ENCODE measurements at regions not wholly inside any gene's neighbourhood (a gene's known extent, or its start where the extent isn't known, plus 50 kb on each side); places are given as distances from the start of the nearest gene placed in this dataset.

- Mint-ChIP-seq H3K4me3 (no peak overlapping the region), H3K4me1 (ENCODE audit: low read depth) (no peaks in the 10 kb centered on the region), H3K9me3 (no peaks in the 10 kb centered on the region), H3K27me3 (peaks cover 6% of the 10 kb centered on the region), H3K36me3 (ENCODE audit: low read depth) (no peaks in the 10 kb centered on the region), H3K27ac (no peak overlapping the region)
- TF ChIP-seq, protein P1, sequence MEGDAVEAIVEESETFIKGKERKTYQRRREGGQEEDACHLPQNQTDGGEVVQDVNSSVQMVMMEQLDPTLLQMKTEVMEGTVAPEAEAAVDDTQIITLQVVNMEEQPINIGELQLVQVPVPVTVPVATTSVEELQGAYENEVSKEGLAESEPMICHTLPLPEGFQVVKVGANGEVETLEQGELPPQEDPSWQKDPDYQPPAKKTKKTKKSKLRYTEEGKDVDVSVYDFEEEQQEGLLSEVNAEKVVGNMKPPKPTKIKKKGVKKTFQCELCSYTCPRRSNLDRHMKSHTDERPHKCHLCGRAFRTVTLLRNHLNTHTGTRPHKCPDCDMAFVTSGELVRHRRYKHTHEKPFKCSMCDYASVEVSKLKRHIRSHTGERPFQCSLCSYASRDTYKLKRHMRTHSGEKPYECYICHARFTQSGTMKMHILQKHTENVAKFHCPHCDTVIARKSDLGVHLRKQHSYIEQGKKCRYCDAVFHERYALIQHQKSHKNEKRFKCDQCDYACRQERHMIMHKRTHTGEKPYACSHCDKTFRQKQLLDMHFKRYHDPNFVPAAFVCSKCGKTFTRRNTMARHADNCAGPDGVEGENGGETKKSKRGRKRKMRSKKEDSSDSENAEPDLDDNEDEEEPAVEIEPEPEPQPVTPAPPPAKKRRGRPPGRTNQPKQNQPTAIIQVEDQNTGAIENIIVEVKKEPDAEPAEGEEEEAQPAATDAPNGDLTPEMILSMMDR (IDR thresholded peaks at IDR 0.05) = no peak
- ATAC-seq (no peak), DNase-seq (no peak)
- intact Hi-C loops (cut with micrococcal nuclease) = no loop called here
- CTCF ChIA-PET = interaction anchor here (1.1 kb wide), 1 partner anchor 155 kb away, joined by 4 read pairs; no protein-coding TSS in a partner anchor
- POLR2A ChIA-PET = no interaction called here
Observed at GRCh38 chr5:174575043-174575442, 149.3 kb upstream of the MSX2 start.

DNA sequence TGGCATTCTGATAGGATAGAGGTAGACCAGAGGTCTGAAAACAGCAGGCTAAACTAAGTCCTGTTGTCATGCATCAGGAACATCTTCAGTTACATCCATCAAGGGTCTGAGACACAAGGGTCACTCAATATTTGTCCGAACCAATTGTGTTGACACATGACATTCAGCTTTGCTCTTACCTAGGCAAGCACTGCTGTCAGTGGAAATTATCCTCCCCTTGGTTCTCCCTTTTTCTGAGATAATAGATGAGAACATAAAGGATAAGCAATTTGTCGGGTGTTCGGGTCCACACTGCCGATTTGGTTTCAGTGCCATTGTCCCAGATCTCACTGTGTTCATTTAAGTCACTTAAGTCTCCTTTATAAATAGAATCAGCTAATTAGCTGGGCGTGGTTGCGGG lies 148.3 kb upstream of the MSX2 start:
- TF ChIP-seq, protein P1 (IDR thresholded peaks at IDR 0.05) = no peak
- H3K27me3 Mint-ChIP-seq = peaks cover 10% of the 10 kb centered on the region

GRCh38 chr5:174581479-174581878 lies 142.9 kb upstream of the MSX2 start:
- DNase-seq = peak; percentile 2
- H3K36me3 Mint-ChIP-seq (ENCODE audit: low read depth) = no peaks in the 10 kb centered on the region
- peaks cover 11% of the 10 kb centered on the region for H3K9me3 Mint-ChIP-seq
- peaks cover 4% of the 10 kb centered on the region for H3K27me3 Mint-ChIP-seq
- no peak for ATAC-seq
- no peak overlapping the region for H3K4me3 Mint-ChIP-seq
- TF ChIP-seq, protein P1 (IDR thresholded peaks at IDR 0.05) = peak; percentile 30
- H3K4me1 Mint-ChIP-seq (ENCODE audit: low read depth) = no peaks in the 10 kb centered on the region
- CTCF ChIA-PET = no interaction called here
- POLR2A ChIA-PET = interaction anchor here (1.1 kb wide), 1 partner anchor 13 kb away, joined by 3 read pairs; no protein-coding TSS in a partner anchor
- intact Hi-C loops (cut with micrococcal nuclease) = no loop called here
- no peak overlapping the region for H3K27ac Mint-ChIP-seq

More for the DNA sequence above, 148.3 kb upstream of the MSX2 start:
- ChIA-PET CTCF (no interaction called here), POLR2A (no interaction called here)
- ATAC-seq (no peak), DNase-seq (no peak)
- Mint-ChIP-seq H3K27ac (no peak overlapping the region), H3K4me1 (ENCODE audit: low read depth) (no peaks in the 10 kb centered on the region), H3K9me3 (no peaks in the 10 kb centered on the region), H3K36me3 (ENCODE audit: low read depth) (no peaks in the 10 kb centered on the region), H3K4me3 (no peak overlapping the region)
- intact Hi-C loops (cut with micrococcal nuclease) = no loop called here

DNA sequence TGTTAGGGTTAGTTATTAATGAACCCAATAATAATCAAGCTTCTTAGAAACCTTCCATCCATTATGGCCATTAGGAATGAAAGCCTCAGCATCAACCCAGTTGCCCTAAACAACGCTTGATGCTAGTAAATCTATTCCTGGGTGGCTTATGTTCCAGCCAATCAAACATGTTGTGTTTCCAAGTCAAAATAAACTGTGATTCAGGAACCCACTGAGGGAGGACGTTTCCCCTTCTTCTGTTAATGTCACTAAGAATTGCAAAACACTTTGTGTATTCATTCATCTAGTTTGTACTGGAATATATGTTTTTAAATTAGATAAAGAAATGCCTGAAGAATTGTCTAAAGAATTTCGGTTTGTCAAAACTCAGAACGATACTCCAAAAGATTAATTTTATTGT lies 142.5 kb upstream of the MSX2 start:
- CTCF ChIA-PET = no interaction called here
- Mint-ChIP-seq H3K27ac (no peak overlapping the region), H3K9me3 (peaks cover 13% of the 10 kb centered on the region), H3K4me1 (ENCODE audit: low read depth) (no peaks in the 10 kb centered on the region), H3K27me3 (peaks cover 4% of the 10 kb centered on the region), H3K36me3 (ENCODE audit: low read depth) (no peaks in the 10 kb centered on the region), H3K4me3 (no peak overlapping the region)
- TF ChIP-seq, protein P1 (IDR thresholded peaks at IDR 0.05) = no peak
- ATAC-seq (no peak), DNase-seq (no peak)
- POLR2A ChIA-PET = interaction anchor here (1.1 kb wide), 1 partner anchor 13 kb away, joined by 3 read pairs; no protein-coding TSS in a partner anchor
- intact Hi-C loops (cut with micrococcal nuclease) = no loop called here

- TF ChIP-seq, protein P1 (IDR thresholded peaks at IDR 0.05) = no peak
- H3K27me3 Mint-ChIP-seq = peaks cover 4% of the 10 kb centered on the region
- H3K4me1 Mint-ChIP-seq (ENCODE audit: low read depth) = no peaks in the 10 kb centered on the region
- DNase-seq (no peak), ATAC-seq (no peak)
- intact Hi-C loops (cut with micrococcal nuclease) = no loop called here
- no peak overlapping the region for H3K4me3 Mint-ChIP-seq
- H3K9me3 Mint-ChIP-seq = peaks cover 13% of the 10 kb centered on the region
- no peak overlapping the region for H3K27ac Mint-ChIP-seq
- ChIA-PET POLR2A (interaction anchor here (0.6 kb wide), 2 partner anchors 230 to 761 kb away, joined by 3 read pairs; no protein-coding TSS in a partner anchor), CTCF (interaction anchor here (0.7 kb wide), 1 partner anchor 43 kb away, joined by 3 read pairs; no protein-coding TSS in a partner anchor)
- no peaks in the 10 kb centered on the region for H3K36me3 Mint-ChIP-seq (ENCODE audit: low read depth)
Observed at GRCh38 chr5:174583071-174583470, 141.3 kb upstream of the MSX2 start.

Measured in activated CD8-positive, alpha-beta T cell treated with anti-CD3 and anti-CD28 coated beads for 36 hours (primary cell).